PFSK-1 (cell line): ENCODE measurements at regions not wholly inside any gene's neighbourhood (a gene's known extent, or its start where the extent isn't known, plus 50 kb on each side); places are given as distances from the start of the nearest gene placed in this dataset.

Experiments
- FOXP2 ChIP-seq: optimal IDR thresholded peaks from 2 replicates; pipeline ENCODE3; 2011; ENCODE audit warnings: borderline replicate concordance, control low read depth, inconsistent platforms; ENCODE audit not compliant: insufficient read depth; ENCODE audit errors: extremely low read length, extremely low read depth
- POLR2AphosphoS5 ChIP-seq: IDR thresholded peaks from 2 replicates; pipeline ENCODE4 v1.6.1; 2012; ENCODE audit warnings: low read depth, mild to moderate bottlenecking, control low read depth, low read length, moderate library complexity
- REST ChIP-seq, 2 experiments: IDR thresholded peaks; 2 replicates each; pipeline versions ENCODE4 v1.6.1 to v1.8.0; 2011 to 2012; ENCODE audit warnings: low read depth in 2 of 2, low read length in 2 of 2, control low read depth in 1 of 2, inconsistent platforms in 1 of 2, mild to moderate bottlenecking in 1 of 2, moderate library complexity in 1 of 2; ENCODE audit not compliant: insufficient read depth in 1 of 2
- SIN3A ChIP-seq: IDR thresholded peaks from 2 replicates; pipeline ENCODE4 v1.6.1; 2012; ENCODE audit warnings: mild to moderate bottlenecking, low read length, moderate library complexity, borderline replicate concordance; ENCODE audit not compliant: insufficient read depth
- TAF1 ChIP-seq: IDR thresholded peaks from 2 replicates; pipeline ENCODE4 v1.6.1; 2012; ENCODE audit warnings: low read length, control low read depth, borderline replicate concordance; ENCODE audit not compliant: insufficient read depth

- TF ChIP-seq POLR2AphosphoS5 = no peak
- TF ChIP-seq TAF1 = no peak
- TF ChIP-seq REST (IDR thresholded peaks at IDR 0.05; ENCODE audit: insufficient read depth in 1 of 2, low read depth in 2 of 2, low read length in 2 of 2) = no peak
- TF ChIP-seq SIN3A = no peak
- TF ChIP-seq FOXP2 = no peak
These were observed 860.4 kb downstream of the EPHA7 start for GRCh38 chr6:92559003-92559402.
